ENCODE measurements at regions not wholly inside any gene's neighbourhood (a gene's known extent, or its start where the extent isn't known, plus 50 kb on each side); places are given as distances from the start of the nearest gene placed in this dataset.
"Not testable (repeated sequence)": the region's sequence is repeated elsewhere in the genome, so short reads cannot be mapped to it uniquely, and the experiment has no call there.

GRCh38 chr13:63457186-63457585 is 2041.5 kb upstream of the PCDH20 start:
- TF ChIP-seq POLR2A (IDR thresholded peaks at IDR 0.05) (no peak), CTCF (IDR thresholded peaks at IDR 0.05) (no peak)
- no peak overlapping the region for H3K4me3 ChIP-seq
- H3K4me1 ChIP-seq = no peaks in the 10 kb centered on the region
- no peak overlapping the region for H3K27ac ChIP-seq
- H3K27me3 ChIP-seq = no peaks in the 10 kb centered on the region
- DNase-seq = no peak
- WGBS, 2 donors = 74 to 76% methylated on average over 1 of the region's 1 CpG
- peaks cover 0 to 3% (median 0%) of the 10 kb centered on the region in 3 donors for H3K9me3 ChIP-seq
- intact Hi-C loops (cut with DNase I) = no loop called here
- H3K36me3 ChIP-seq = no peaks in the 10 kb centered on the region

- peaks cover 0 to 3% (median 2%) of the 10 kb centered on the region in 3 donors for H3K9me3 ChIP-seq
- no peaks in the 10 kb centered on the region for H3K27me3 ChIP-seq
- intact Hi-C loops (cut with DNase I) = no loop called here
- no peak overlapping the region for H3K4me3 ChIP-seq
- DNase-seq = no peak
- no peaks in the 10 kb centered on the region for H3K36me3 ChIP-seq
- WGBS, 2 donors = 88 to 90% methylated on average over 3 of the region's 3 CpGs
- no peak for TF ChIP-seq CTCF (IDR thresholded peaks at IDR 0.05)
- TF ChIP-seq POLR2A (IDR thresholded peaks at IDR 0.05) = no peak
- no peak overlapping the region for H3K27ac ChIP-seq
- no peaks in the 10 kb centered on the region for H3K4me1 ChIP-seq
Measured at GRCh38 chr13:63455938-63456337, 2040.3 kb upstream of the PCDH20 start.

GRCh38 chr13:63449550-63449949 is 2033.9 kb upstream of the PCDH20 start:
- DNase-seq = no peak
- Histone ChIP-seq H3K27me3 (no peaks in the 10 kb centered on the region), H3K27ac (no peak overlapping the region), H3K36me3 (no peaks in the 10 kb centered on the region), H3K4me3 (no peak overlapping the region), H3K9me3 (peaks cover 0 to 5% (median 0%) of the 10 kb centered on the region in 3 donors), H3K4me1 (no peaks in the 10 kb centered on the region)
- no peak for TF ChIP-seq POLR2A (IDR thresholded peaks at IDR 0.05)
- TF ChIP-seq CTCF (IDR thresholded peaks at IDR 0.05) = no peak
- intact Hi-C loops (cut with DNase I) = no loop called here
- 6 to 8% methylated on average over 1 of the region's 1 CpG for WGBS, 2 donors

DNA sequence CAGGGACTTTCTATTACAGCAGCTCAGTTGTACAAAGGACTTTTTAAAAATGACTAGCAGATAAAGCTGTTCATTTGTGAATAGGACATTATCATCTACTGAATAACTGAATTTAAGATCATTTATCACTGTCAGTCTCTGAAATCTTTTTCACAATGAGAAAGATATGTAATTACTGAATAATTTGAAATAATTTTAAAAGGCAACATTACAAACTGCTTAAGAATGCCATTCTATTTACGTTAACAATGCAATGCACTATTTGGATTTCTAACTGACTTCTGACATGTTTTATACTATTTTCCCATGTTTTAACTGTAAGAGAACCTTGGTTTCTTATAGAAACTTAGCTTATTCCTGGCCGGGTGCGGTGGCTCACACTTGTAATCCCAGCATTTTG is 2033.0 kb upstream of the PCDH20 start:
- Histone ChIP-seq H3K36me3 (no peaks in the 10 kb centered on the region), H3K4me1 (no peaks in the 10 kb centered on the region), H3K9me3 (peaks cover 0 to 5% (median 0%) of the 10 kb centered on the region in 3 donors), H3K27me3 (no peaks in the 10 kb centered on the region), H3K27ac (no peak overlapping the region), H3K4me3 (no peak overlapping the region)
- WGBS, 2 donors = 66 to 68% methylated on average over 3 of the region's 3 CpGs
- intact Hi-C loops (cut with DNase I) = no loop called here
- no peak for DNase-seq
- TF ChIP-seq CTCF (IDR thresholded peaks at IDR 0.05) (no peak), POLR2A (IDR thresholded peaks at IDR 0.05) (no peak)

GRCh38 chr13:63446329-63446728 is 2030.7 kb upstream of the PCDH20 start:
- intact Hi-C loops (cut with DNase I) = no loop called here
- H3K27ac ChIP-seq = no peak overlapping the region
- peaks cover 0 to 5% (median 0%) of the 10 kb centered on the region in 3 donors for H3K9me3 ChIP-seq
- no peak overlapping the region for H3K4me3 ChIP-seq
- H3K4me1 ChIP-seq = no peaks in the 10 kb centered on the region
- no peaks in the 10 kb centered on the region for H3K36me3 ChIP-seq
- WGBS, 2 donors = 67 to 71% methylated on average over 6 of the region's 6 CpGs
- no peak for TF ChIP-seq CTCF (IDR thresholded peaks at IDR 0.05)
- no peak for TF ChIP-seq POLR2A (IDR thresholded peaks at IDR 0.05)
- H3K27me3 ChIP-seq = no peaks in the 10 kb centered on the region
- no peak for DNase-seq

GRCh38 chr13:63444225-63444624 is 2028.6 kb upstream of the PCDH20 start:
- H3K4me1 ChIP-seq; intact Hi-C loops (cut with DNase I); DNase-seq; H3K27me3 ChIP-seq; H3K4me3 ChIP-seq; H3K27ac ChIP-seq; H3K36me3 ChIP-seq: not testable (repeated sequence)
- 62 to 65% methylated on average over 3 of the region's 3 CpGs for WGBS, 2 donors
- peaks cover 0 to 11% (median 0%) of the 10 kb centered on the region in 3 donors for H3K9me3 ChIP-seq
